ENCODE measurements at regions not wholly inside any gene's neighbourhood (a gene's known extent, or its start where the extent isn't known, plus 50 kb on each side); places are given as distances from the start of the nearest gene placed in this dataset.
"Not testable (repeated sequence)": the region's sequence is repeated elsewhere in the genome, so short reads cannot be mapped to it uniquely, and the experiment has no call there.

- not testable (repeated sequence) for H3K9me3 ChIP-seq (ENCODE audit: control insufficient read depth, low read length)
Measured at GRCh38 chr5:166804223-166804622, 1487.2 kb upstream of the WWC1 start.

GRCh38 chr5:166804693-166805092, 1486.8 kb upstream of the WWC1 start:
- H3K4me3 ChIP-seq (ENCODE audit: low read length); H3K9ac ChIP-seq (ENCODE audit: low read length); H3K9me3 ChIP-seq (ENCODE audit: control insufficient read depth, low read length); H3K4me1 ChIP-seq (ENCODE audit: control insufficient read depth, insufficient read depth, low read length); H3K27me3 ChIP-seq (ENCODE audit: control insufficient read depth, insufficient read depth, low read length); H3K36me3 ChIP-seq (ENCODE audit: control insufficient read depth, insufficient read depth, low read length): not testable (repeated sequence)

More at GRCh38 chr5:166804223-166804622, 1487.2 kb upstream of the WWC1 start:
- H3K36me3 ChIP-seq (ENCODE audit: control insufficient read depth, insufficient read depth, low read length); H3K27me3 ChIP-seq (ENCODE audit: control insufficient read depth, insufficient read depth, low read length); H3K4me3 ChIP-seq (ENCODE audit: low read length); H3K9ac ChIP-seq (ENCODE audit: low read length); H3K4me1 ChIP-seq (ENCODE audit: control insufficient read depth, insufficient read depth, low read length): not testable (repeated sequence)

- H3K27me3 ChIP-seq (ENCODE audit: control insufficient read depth, insufficient read depth, low read length); H3K4me3 ChIP-seq (ENCODE audit: low read length); H3K9ac ChIP-seq (ENCODE audit: low read length); H3K4me1 ChIP-seq (ENCODE audit: control insufficient read depth, insufficient read depth, low read length); H3K9me3 ChIP-seq (ENCODE audit: control insufficient read depth, low read length); H3K36me3 ChIP-seq (ENCODE audit: control insufficient read depth, insufficient read depth, low read length): not testable (repeated sequence)
Measured at GRCh38 chr5:166810093-166810658, 1481.3 kb upstream of the WWC1 start.

DNA sequence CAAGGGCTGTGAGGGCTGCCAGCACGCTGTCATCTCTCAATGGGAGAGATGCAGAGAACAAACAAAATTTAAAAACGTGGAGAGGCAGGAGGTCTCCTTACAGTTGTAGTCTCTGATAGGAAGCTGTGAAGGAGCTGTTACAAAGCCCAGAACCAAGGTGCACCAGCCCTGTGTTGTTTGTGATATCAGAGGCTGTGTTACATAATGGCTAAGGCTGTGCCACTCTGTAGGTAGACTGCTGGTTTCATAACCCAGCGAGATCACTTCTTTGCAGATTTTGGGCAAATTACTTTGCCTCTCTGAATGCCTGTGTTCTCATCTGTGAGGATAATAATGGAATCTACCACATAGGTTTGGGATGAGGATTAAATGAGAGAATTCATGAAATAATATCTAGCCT, 1480.7 kb upstream of the WWC1 start:
- Histone ChIP-seq H3K4me3 (ENCODE audit: low read length) (no peak overlapping the region), H3K36me3 (ENCODE audit: control insufficient read depth, insufficient read depth, low read length) (no peaks in the 10 kb centered on the region), H3K9me3 (ENCODE audit: control insufficient read depth, low read length) (no peaks in the 10 kb centered on the region), H3K9ac (ENCODE audit: low read length) (no peak overlapping the region), H3K4me1 (ENCODE audit: control insufficient read depth, insufficient read depth, low read length) (no peaks in the 10 kb centered on the region), H3K27me3 (ENCODE audit: control insufficient read depth, insufficient read depth, low read length) (no peaks in the 10 kb centered on the region)

- no peak overlapping the region for H3K9ac ChIP-seq (ENCODE audit: low read length)
- H3K27me3 ChIP-seq (ENCODE audit: control insufficient read depth, insufficient read depth, low read length) = no peaks in the 10 kb centered on the region
- no peaks in the 10 kb centered on the region for H3K4me1 ChIP-seq (ENCODE audit: control insufficient read depth, insufficient read depth, low read length)
- no peak overlapping the region for H3K4me3 ChIP-seq (ENCODE audit: low read length)
- no peaks in the 10 kb centered on the region for H3K9me3 ChIP-seq (ENCODE audit: control insufficient read depth, low read length)
- no peaks in the 10 kb centered on the region for H3K36me3 ChIP-seq (ENCODE audit: control insufficient read depth, insufficient read depth, low read length)
Measured at GRCh38 chr5:166823360-166823759, 1468.1 kb upstream of the WWC1 start.

DNA sequence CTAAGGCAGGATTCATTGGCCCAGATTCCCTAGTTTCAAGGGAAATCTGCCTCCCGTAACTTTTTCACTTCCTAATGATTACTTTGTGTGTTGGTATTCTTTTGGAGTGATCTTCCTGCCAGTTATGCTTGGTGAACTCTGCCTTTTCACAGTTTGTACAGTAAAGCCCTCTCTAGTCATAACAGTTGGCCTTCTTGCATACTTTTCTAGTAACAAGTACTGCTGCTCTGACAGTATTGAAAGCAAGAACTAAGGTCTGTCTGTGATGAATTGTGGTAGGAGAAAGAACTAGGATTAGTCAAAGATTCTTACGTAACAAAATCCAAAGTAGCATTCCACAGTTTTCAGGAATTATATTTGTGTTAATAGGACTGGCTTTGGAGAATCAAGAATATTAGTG, 1457.2 kb upstream of the WWC1 start:
- no peaks in the 10 kb centered on the region for H3K36me3 ChIP-seq (ENCODE audit: control insufficient read depth, insufficient read depth, low read length)
- H3K9me3 ChIP-seq (ENCODE audit: control insufficient read depth, low read length) = no peaks in the 10 kb centered on the region
- no peaks in the 10 kb centered on the region for H3K4me1 ChIP-seq (ENCODE audit: control insufficient read depth, insufficient read depth, low read length)
- no peaks in the 10 kb centered on the region for H3K27me3 ChIP-seq (ENCODE audit: control insufficient read depth, insufficient read depth, low read length)
- no peak overlapping the region for H3K9ac ChIP-seq (ENCODE audit: low read length)
- H3K4me3 ChIP-seq (ENCODE audit: low read length) = no peak overlapping the region

- H3K36me3 ChIP-seq (ENCODE audit: control insufficient read depth, insufficient read depth, low read length) = no peaks in the 10 kb centered on the region
- H3K9me3 ChIP-seq (ENCODE audit: control insufficient read depth, low read length) = no peaks in the 10 kb centered on the region
- no peak overlapping the region for H3K9ac ChIP-seq (ENCODE audit: low read length)
- H3K4me1 ChIP-seq (ENCODE audit: control insufficient read depth, insufficient read depth, low read length) = no peaks in the 10 kb centered on the region
- H3K27me3 ChIP-seq (ENCODE audit: control insufficient read depth, insufficient read depth, low read length) = no peaks in the 10 kb centered on the region
- H3K4me3 ChIP-seq (ENCODE audit: low read length) = no peak overlapping the region
Measured at GRCh38 chr5:166845044-166845443, 1446.4 kb upstream of the WWC1 start.

GRCh38 chr5:166856791-166857190, 1434.7 kb upstream of the WWC1 start:
- no peak overlapping the region for H3K4me3 ChIP-seq (ENCODE audit: low read length)
- no peaks in the 10 kb centered on the region for H3K27me3 ChIP-seq (ENCODE audit: control insufficient read depth, insufficient read depth, low read length)
- H3K4me1 ChIP-seq (ENCODE audit: control insufficient read depth, insufficient read depth, low read length) = no peaks in the 10 kb centered on the region
- no peaks in the 10 kb centered on the region for H3K36me3 ChIP-seq (ENCODE audit: control insufficient read depth, insufficient read depth, low read length)
- no peak overlapping the region for H3K9ac ChIP-seq (ENCODE audit: low read length)
- H3K9me3 ChIP-seq (ENCODE audit: control insufficient read depth, low read length) = no peaks in the 10 kb centered on the region

GRCh38 chr5:166860426-166860825, 1431.0 kb upstream of the WWC1 start:
- Histone ChIP-seq H3K9ac (ENCODE audit: low read length) (no peak overlapping the region), H3K4me1 (ENCODE audit: control insufficient read depth, insufficient read depth, low read length) (no peaks in the 10 kb centered on the region), H3K9me3 (ENCODE audit: control insufficient read depth, low read length) (no peaks in the 10 kb centered on the region), H3K4me3 (ENCODE audit: low read length) (no peak overlapping the region), H3K27me3 (ENCODE audit: control insufficient read depth, insufficient read depth, low read length) (no peaks in the 10 kb centered on the region), H3K36me3 (ENCODE audit: control insufficient read depth, insufficient read depth, low read length) (no peaks in the 10 kb centered on the region)

DNA sequence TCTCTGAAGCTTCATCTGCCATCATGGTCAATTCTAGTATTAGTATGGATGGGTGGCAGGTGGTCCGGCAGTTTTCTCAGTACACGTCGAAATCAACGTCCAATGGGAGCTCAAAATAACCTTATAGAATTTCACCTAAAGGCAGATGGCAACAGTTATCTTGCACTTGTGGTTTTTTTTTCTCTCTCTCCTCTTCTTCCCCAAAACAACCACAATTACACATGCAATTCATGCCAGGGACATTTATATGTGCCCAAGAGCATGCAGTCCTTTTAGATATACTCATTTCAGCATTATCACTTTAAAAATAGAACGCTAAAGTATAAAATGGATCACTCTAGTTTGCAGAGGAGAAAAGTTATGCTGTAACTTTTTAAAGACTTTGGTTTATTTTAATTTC, 1428.9 kb upstream of the WWC1 start:
- Histone ChIP-seq H3K36me3 (ENCODE audit: control insufficient read depth, insufficient read depth, low read length) (no peaks in the 10 kb centered on the region), H3K9me3 (ENCODE audit: control insufficient read depth, low read length) (no peaks in the 10 kb centered on the region), H3K4me3 (ENCODE audit: low read length) (no peak overlapping the region), H3K9ac (ENCODE audit: low read length) (no peak overlapping the region), H3K4me1 (ENCODE audit: control insufficient read depth, insufficient read depth, low read length) (no peaks in the 10 kb centered on the region), H3K27me3 (ENCODE audit: control insufficient read depth, insufficient read depth, low read length) (no peaks in the 10 kb centered on the region)

DNA sequence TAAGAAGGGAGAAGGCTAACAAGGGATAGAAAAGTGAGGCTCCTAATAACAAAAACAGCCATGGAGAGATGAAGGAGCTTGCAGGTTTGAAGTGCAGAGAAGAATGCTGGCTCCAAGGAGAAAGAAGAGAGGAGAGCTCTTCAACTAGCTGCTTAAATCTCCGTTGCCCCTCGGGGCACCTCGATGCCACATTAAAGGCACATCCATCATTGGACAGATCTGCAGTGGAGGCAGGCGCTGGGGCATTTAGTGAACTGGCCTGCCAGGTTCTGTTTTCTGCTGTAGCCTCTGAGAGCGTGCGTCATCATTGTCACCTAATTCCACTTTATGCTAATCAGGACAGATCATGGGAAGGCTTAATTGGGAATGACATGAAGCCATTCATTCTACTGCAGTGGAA, 1426.2 kb upstream of the WWC1 start:
- Histone ChIP-seq H3K4me1 (ENCODE audit: control insufficient read depth, insufficient read depth, low read length) (no peaks in the 10 kb centered on the region), H3K27me3 (ENCODE audit: control insufficient read depth, insufficient read depth, low read length) (no peaks in the 10 kb centered on the region), H3K9me3 (ENCODE audit: control insufficient read depth, low read length) (no peaks in the 10 kb centered on the region), H3K9ac (ENCODE audit: low read length) (no peak overlapping the region), H3K4me3 (ENCODE audit: low read length) (no peak overlapping the region), H3K36me3 (ENCODE audit: control insufficient read depth, insufficient read depth, low read length) (no peaks in the 10 kb centered on the region)

DNA sequence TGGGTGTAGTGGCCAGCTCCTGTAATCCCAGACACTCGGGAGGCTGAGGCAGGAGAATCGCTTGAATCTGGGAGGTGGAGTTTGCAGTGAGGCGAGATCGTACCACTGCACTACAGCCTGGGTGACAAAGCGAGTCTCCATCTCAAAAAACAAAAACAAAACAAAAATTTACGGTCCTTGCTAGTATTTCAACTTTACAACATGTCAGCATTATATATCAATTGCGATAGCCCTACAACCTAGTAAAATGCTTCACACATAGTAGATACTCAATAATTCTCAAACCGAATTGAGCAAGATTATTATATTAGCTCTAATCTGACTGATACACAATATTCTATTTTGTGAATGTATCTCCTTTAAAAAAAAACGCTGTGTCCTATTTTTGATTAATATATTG, 1411.0 kb upstream of the WWC1 start:
- no peak overlapping the region for H3K4me3 ChIP-seq (ENCODE audit: low read length)
- H3K36me3 ChIP-seq (ENCODE audit: control insufficient read depth, insufficient read depth, low read length) = no peaks in the 10 kb centered on the region

GRCh38 chr5:166881802-166882201, 1409.6 kb upstream of the WWC1 start:
- Histone ChIP-seq H3K9ac (ENCODE audit: low read length) (no peak overlapping the region), H3K36me3 (ENCODE audit: control insufficient read depth, insufficient read depth, low read length) (no peaks in the 10 kb centered on the region), H3K4me1 (ENCODE audit: control insufficient read depth, insufficient read depth, low read length) (no peaks in the 10 kb centered on the region), H3K27me3 (ENCODE audit: control insufficient read depth, insufficient read depth, low read length) (no peaks in the 10 kb centered on the region), H3K4me3 (ENCODE audit: low read length) (no peak overlapping the region), H3K9me3 (ENCODE audit: control insufficient read depth, low read length) (no peaks in the 10 kb centered on the region)

More for the DNA sequence above, 1411.0 kb upstream of the WWC1 start:
- Histone ChIP-seq H3K9me3 (ENCODE audit: control insufficient read depth, low read length) (no peaks in the 10 kb centered on the region), H3K9ac (ENCODE audit: low read length) (no peak overlapping the region), H3K4me1 (ENCODE audit: control insufficient read depth, insufficient read depth, low read length) (no peaks in the 10 kb centered on the region), H3K27me3 (ENCODE audit: control insufficient read depth, insufficient read depth, low read length) (no peaks in the 10 kb centered on the region)

Measured in mucosa of stomach (tissue), 1 donor.